CD14-positive monocyte (primary cell): ENCODE measurements at regions not wholly inside any gene's neighbourhood (a gene's known extent, or its start where the extent isn't known, plus 50 kb on each side); places are given as distances from the start of the nearest gene placed in this dataset.

Experiments used
- DNase-seq, 3 donors: peaks; one replicate each; pipeline ENCODE4 v3.0.0-alpha.2; 2011 to 2022
- H2AFZ ChIP-seq: 2 replicates; pipeline ENCODE4 v1.6.0; 2012; ENCODE audit warnings: mild to moderate bottlenecking, low read depth, low read length, inconsistent platforms; ENCODE audit not compliant: insufficient read depth, poor library complexity, severe bottlenecking
- H3K27ac ChIP-seq, 2 donors: 1 replicate in 1 of 2; 2 replicates in 1 of 2; pipeline ENCODE4 v1.5.1; 2012 to 2013; ENCODE audit warnings: low read length in 2 of 2, control low read depth in 1 of 2, inconsistent platforms in 1 of 2, low read depth in 1 of 2, mild to moderate bottlenecking in 1 of 2
- H3K27me3 ChIP-seq, 2 donors: one replicate each; pipeline versions ENCODE4 v1.6.0 to v1.6.1; 2011 to 2013; ENCODE audit warnings: low read length in 2 of 2; ENCODE audit not compliant: control insufficient read depth in 2 of 2, insufficient read depth in 2 of 2
- H3K36me3 ChIP-seq, 2 donors: replicated peaks in 1 of 2; 1 replicate in 1 of 2; 2 replicates in 1 of 2; pipeline versions ENCODE4 v1.5.1 to v1.6.1; 2012 to 2013; ENCODE audit warnings: low read length in 2 of 2, control low read depth in 1 of 2, inconsistent platforms in 1 of 2, mild to moderate bottlenecking in 1 of 2; ENCODE audit not compliant: insufficient read depth in 2 of 2, control insufficient read depth in 1 of 2
- H3K4me1 ChIP-seq, 2 donors: 1 replicate in 1 of 2; 2 replicates in 1 of 2; pipeline versions ENCODE4 v1.5.1 to v1.6.1; 2012 to 2013; ENCODE audit warnings: low read length in 2 of 2, control low read depth in 1 of 2, inconsistent platforms in 1 of 2, mild to moderate bottlenecking in 1 of 2, moderate library complexity in 1 of 2; ENCODE audit not compliant: insufficient read depth in 2 of 2, control insufficient read depth in 1 of 2
- H3K4me2 ChIP-seq: replicated peaks from 2 replicates; pipeline ENCODE3; 2012; ENCODE audit warnings: low read length, moderate library complexity, mild to moderate bottlenecking; ENCODE audit not compliant: poor library complexity, severe bottlenecking; ENCODE audit errors: extremely low read depth
- H3K4me3 ChIP-seq, 3 experiments: fragments of 200-600 bp in 1 of 3; sonication (generic) in 1 of 3; replicated peaks in 1 of 3; 1 replicate in 2 of 3; 2 replicates in 1 of 3; pipeline ENCODE4 v1.5.1; 2011 to 2013; ENCODE audit warnings: low read length in 3 of 3, mild to moderate bottlenecking in 3 of 3, control low read depth in 2 of 3, low read depth in 2 of 3, inconsistent platforms in 1 of 3, moderate library complexity in 1 of 3
- H3K79me2 ChIP-seq: 2 replicates; pipeline ENCODE4 v1.6.0; 2012; ENCODE audit warnings: mild to moderate bottlenecking, control low read depth, inconsistent platforms, low read length, moderate library complexity; ENCODE audit not compliant: insufficient read depth
- H3K9ac ChIP-seq: 2 replicates; pipeline ENCODE4 v1.6.0; 2017; ENCODE audit warnings: low read length, mild to moderate bottlenecking; ENCODE audit not compliant: insufficient read depth, poor library complexity, severe bottlenecking
- H3K9me3 ChIP-seq, 2 donors: replicated peaks in 1 of 2; 1 replicate in 1 of 2; 2 replicates in 1 of 2; pipeline versions ENCODE4 v1.5.1 to v1.6.1; 2012 to 2013; ENCODE audit warnings: low read length in 2 of 2, control low read depth in 1 of 2; ENCODE audit not compliant: control insufficient read depth in 1 of 2, insufficient read depth in 1 of 2
- H4K20me1 ChIP-seq: 2 replicates; pipeline ENCODE4 v1.6.0; 2012; ENCODE audit warnings: mild to moderate bottlenecking, low read length, control low read depth, moderate library complexity; ENCODE audit not compliant: insufficient read depth
- H3K27ac Mint-ChIP-seq, 7 donors: one replicate each; pipeline ENCODE4 v1.8.0; 2020; ENCODE audit warnings: mild to moderate bottlenecking in 7 of 7, mixed read lengths in 7 of 7, moderate library complexity in 6 of 7, inconsistent platforms in 2 of 7
- H3K27me3 Mint-ChIP-seq, 3 donors: one replicate each; pipeline ENCODE4 v1.8.0; 2021 to 2022; ENCODE audit warnings: low read depth in 3 of 3, mild to moderate bottlenecking in 3 of 3, mixed read lengths in 3 of 3, moderate library complexity in 3 of 3, inconsistent platforms in 1 of 3
- H3K36me3 Mint-ChIP-seq, 2 donors: one replicate each; pipeline ENCODE4 v1.8.0; 2020; ENCODE audit warnings: mixed read lengths in 2 of 2, inconsistent platforms in 1 of 2, mild to moderate bottlenecking in 1 of 2
- H3K4me1 Mint-ChIP-seq: one replicate; pipeline ENCODE4 v1.8.0; 2020; ENCODE audit warnings: mild to moderate bottlenecking, mixed read lengths
- H3K4me3 Mint-ChIP-seq, 2 donors: one replicate each; pipeline ENCODE4 v1.8.0; 2020; ENCODE audit warnings: mild to moderate bottlenecking in 2 of 2, mixed read lengths in 2 of 2, moderate library complexity in 1 of 2
- H3K9me3 Mint-ChIP-seq, 7 donors: one replicate each; pipeline ENCODE4 v1.8.0; 2020 to 2022; ENCODE audit warnings: mixed read lengths in 7 of 7, mild to moderate bottlenecking in 6 of 7, moderate library complexity in 6 of 7, inconsistent platforms in 2 of 7
- WGBS: methylation state at CpG from one replicate; pipeline ENCODE4 v1.1.5; 2013; ENCODE audit warnings: missing lambda C conversion rate; ENCODE audit not compliant: insufficient coverage; 5-methylcytosine and 5-hydroxymethylcytosine counted together
- intact Hi-C, 2 donors: fragments of 100-400 bp; cut with micrococcal nuclease; formaldehyde crosslinking; loops; one replicate each; pipeline versions ENCODE4 v1.15.0 to v1.15.1; 2023
- TF ChIP-seq, protein P1 (sequence below): fragments of 200-600 bp; IDR thresholded peaks from one replicate; pipeline ENCODE4 v1.8.0; 2022; ENCODE audit warnings: antibody characterized with exemption, mild to moderate bottlenecking

- no peak overlapping the region for H3K27ac Mint-ChIP-seq
- no peaks in the 10 kb centered on the region for H3K36me3 ChIP-seq
- H2AFZ ChIP-seq = no peak overlapping the region
- H3K27me3 Mint-ChIP-seq = no peaks in the 10 kb centered on the region
- DNase-seq = no peak
- H3K4me2 ChIP-seq = no peak overlapping the region
- WGBS = 100% methylated on average over 1 of the region's 3 CpGs
- no peak overlapping the region for H3K9ac ChIP-seq
- no peaks in the 10 kb centered on the region for H3K4me1 ChIP-seq
- TF ChIP-seq, protein P1, sequence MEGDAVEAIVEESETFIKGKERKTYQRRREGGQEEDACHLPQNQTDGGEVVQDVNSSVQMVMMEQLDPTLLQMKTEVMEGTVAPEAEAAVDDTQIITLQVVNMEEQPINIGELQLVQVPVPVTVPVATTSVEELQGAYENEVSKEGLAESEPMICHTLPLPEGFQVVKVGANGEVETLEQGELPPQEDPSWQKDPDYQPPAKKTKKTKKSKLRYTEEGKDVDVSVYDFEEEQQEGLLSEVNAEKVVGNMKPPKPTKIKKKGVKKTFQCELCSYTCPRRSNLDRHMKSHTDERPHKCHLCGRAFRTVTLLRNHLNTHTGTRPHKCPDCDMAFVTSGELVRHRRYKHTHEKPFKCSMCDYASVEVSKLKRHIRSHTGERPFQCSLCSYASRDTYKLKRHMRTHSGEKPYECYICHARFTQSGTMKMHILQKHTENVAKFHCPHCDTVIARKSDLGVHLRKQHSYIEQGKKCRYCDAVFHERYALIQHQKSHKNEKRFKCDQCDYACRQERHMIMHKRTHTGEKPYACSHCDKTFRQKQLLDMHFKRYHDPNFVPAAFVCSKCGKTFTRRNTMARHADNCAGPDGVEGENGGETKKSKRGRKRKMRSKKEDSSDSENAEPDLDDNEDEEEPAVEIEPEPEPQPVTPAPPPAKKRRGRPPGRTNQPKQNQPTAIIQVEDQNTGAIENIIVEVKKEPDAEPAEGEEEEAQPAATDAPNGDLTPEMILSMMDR = no peak
- H3K36me3 Mint-ChIP-seq = no peaks in the 10 kb centered on the region
- H3K27ac ChIP-seq = no peak overlapping the region
- peaks cover 0 to 7% (median 2%) of the 10 kb centered on the region in 7 donors for H3K9me3 Mint-ChIP-seq
- H3K27me3 ChIP-seq = no peaks in the 10 kb centered on the region
- no peaks in the 10 kb centered on the region for H4K20me1 ChIP-seq
- peaks cover 0 to 7% of the 10 kb centered on the region in 2 donors for H3K9me3 ChIP-seq
- no peak overlapping the region for H3K4me3 Mint-ChIP-seq
- no peaks in the 10 kb centered on the region for H3K4me1 Mint-ChIP-seq
- intact Hi-C loops = no loop called here
- no peak overlapping the region for H3K4me3 ChIP-seq
- H3K79me2 ChIP-seq = no peaks in the 10 kb centered on the region
Observed at GRCh38 chr14:27536748-27537147, 938.9 kb upstream of the NOVA1 start.

DNA sequence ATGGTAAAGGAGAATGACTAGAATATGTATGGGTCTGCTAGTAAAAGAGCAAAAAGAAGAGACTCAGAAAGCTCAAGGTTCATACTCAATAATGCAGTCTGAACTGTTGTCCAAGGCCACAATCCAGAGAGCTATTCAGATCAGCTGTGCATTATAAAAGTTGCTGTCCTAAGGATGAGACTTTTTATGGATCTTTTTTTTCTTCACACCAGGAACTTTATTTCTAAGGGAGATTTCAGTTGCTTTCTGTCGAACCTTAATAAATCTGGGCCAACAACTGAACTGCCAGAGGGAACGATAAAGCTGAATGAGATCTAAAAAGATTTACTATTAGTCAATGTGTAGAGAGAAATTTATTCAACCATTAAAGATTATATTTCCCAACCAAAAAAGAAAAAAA is 948.3 kb upstream of the NOVA1 start:
- H3K9me3 ChIP-seq = peaks cover 4 to 7% of the 10 kb centered on the region in 2 donors
- TF ChIP-seq, protein P1 = no peak
- Mint-ChIP-seq H3K27me3 (no peaks in the 10 kb centered on the region), H3K27ac (no peak overlapping the region), H3K4me3 (no peak overlapping the region), H3K4me1 (no peaks in the 10 kb centered on the region), H3K36me3 (no peaks in the 10 kb centered on the region), H3K9me3 (peaks cover 0 to 4% (median 0%) of the 10 kb centered on the region in 7 donors)
- no CpG with 5 or more reads among the region's 2 CpGs for WGBS
- H3K9ac ChIP-seq = no peak overlapping the region
- H3K4me3 ChIP-seq = no peak overlapping the region
- no peaks in the 10 kb centered on the region for H3K36me3 ChIP-seq
- H3K79me2 ChIP-seq = no peaks in the 10 kb centered on the region
- intact Hi-C loops = no loop called here
- no peaks in the 10 kb centered on the region for H4K20me1 ChIP-seq
- H3K27me3 ChIP-seq = no peaks in the 10 kb centered on the region
- no peaks in the 10 kb centered on the region for H3K4me1 ChIP-seq
- no peak for DNase-seq
- H3K27ac ChIP-seq = no peak overlapping the region
- no peak overlapping the region for H3K4me2 ChIP-seq
- no peak overlapping the region for H2AFZ ChIP-seq
